ENCODE measurements at regions not wholly inside any gene's neighbourhood (a gene's known extent, or its start where the extent isn't known, plus 50 kb on each side); places are given as distances from the start of the nearest gene placed in this dataset.

DNA sequence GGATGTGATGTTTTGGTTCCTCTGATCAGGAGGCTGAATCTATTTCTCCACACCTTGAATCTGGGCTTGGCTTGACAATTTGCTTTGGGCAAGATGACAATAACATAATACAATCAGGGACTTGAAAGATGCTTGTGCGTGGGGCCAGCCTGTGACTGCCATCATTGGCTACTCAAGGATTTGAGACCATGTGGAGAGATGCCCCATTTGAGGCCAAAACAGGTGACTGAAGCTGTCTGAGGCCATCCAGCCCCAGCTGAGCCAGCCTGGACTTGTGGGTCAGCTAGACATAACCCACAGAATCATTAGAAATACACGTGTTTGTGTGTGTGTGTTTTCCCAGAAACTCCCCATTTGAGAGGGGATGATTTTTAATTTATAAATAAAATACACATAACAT is 421.5 kb downstream of the PTPRU start:
- no peak overlapping the region for H3K4me2 ChIP-seq (ENCODE audit: low read length)
- H3K79me2 ChIP-seq (replicated peaks; ENCODE audit: insufficient read depth, low read length) = no peaks in the 10 kb centered on the region
- no peaks in the 10 kb centered on the region for H3K9me3 ChIP-seq (ENCODE audit: low read length)
- no peaks in the 10 kb centered on the region for H3K36me3 ChIP-seq (ENCODE audit: insufficient read depth, low read length)
- TF ChIP-seq RAD21 (conservative IDR thresholded peaks at IDR 0.05) (no peak), SMC3 (conservative IDR thresholded peaks at IDR 0.05; ENCODE audit: poor library complexity) (no peak), EP300 (conservative IDR thresholded peaks at IDR 0.05; ENCODE audit: poor library complexity, severe bottlenecking) (no peak), EZH2 (IDR thresholded peaks at IDR 0.05; ENCODE audit: borderline replicate concordance, insufficient read depth, low read length, poor library complexity, severe bottlenecking) (no peak), MXI1 (conservative IDR thresholded peaks at IDR 0.05; ENCODE audit: poor library complexity, severe bottlenecking) (no peak), TAF1 (IDR thresholded peaks at IDR 0.05; ENCODE audit: low read depth) (no peak), POLR2AphosphoS5 (IDR thresholded peaks at IDR 0.05) (no peak)
- TF ChIP-seq, protein P1, sequence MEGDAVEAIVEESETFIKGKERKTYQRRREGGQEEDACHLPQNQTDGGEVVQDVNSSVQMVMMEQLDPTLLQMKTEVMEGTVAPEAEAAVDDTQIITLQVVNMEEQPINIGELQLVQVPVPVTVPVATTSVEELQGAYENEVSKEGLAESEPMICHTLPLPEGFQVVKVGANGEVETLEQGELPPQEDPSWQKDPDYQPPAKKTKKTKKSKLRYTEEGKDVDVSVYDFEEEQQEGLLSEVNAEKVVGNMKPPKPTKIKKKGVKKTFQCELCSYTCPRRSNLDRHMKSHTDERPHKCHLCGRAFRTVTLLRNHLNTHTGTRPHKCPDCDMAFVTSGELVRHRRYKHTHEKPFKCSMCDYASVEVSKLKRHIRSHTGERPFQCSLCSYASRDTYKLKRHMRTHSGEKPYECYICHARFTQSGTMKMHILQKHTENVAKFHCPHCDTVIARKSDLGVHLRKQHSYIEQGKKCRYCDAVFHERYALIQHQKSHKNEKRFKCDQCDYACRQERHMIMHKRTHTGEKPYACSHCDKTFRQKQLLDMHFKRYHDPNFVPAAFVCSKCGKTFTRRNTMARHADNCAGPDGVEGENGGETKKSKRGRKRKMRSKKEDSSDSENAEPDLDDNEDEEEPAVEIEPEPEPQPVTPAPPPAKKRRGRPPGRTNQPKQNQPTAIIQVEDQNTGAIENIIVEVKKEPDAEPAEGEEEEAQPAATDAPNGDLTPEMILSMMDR (IDR thresholded peaks at IDR 0.05; ENCODE audit: poor library complexity, severe bottlenecking) = no peak
- TF ChIP-seq, protein P2, sequence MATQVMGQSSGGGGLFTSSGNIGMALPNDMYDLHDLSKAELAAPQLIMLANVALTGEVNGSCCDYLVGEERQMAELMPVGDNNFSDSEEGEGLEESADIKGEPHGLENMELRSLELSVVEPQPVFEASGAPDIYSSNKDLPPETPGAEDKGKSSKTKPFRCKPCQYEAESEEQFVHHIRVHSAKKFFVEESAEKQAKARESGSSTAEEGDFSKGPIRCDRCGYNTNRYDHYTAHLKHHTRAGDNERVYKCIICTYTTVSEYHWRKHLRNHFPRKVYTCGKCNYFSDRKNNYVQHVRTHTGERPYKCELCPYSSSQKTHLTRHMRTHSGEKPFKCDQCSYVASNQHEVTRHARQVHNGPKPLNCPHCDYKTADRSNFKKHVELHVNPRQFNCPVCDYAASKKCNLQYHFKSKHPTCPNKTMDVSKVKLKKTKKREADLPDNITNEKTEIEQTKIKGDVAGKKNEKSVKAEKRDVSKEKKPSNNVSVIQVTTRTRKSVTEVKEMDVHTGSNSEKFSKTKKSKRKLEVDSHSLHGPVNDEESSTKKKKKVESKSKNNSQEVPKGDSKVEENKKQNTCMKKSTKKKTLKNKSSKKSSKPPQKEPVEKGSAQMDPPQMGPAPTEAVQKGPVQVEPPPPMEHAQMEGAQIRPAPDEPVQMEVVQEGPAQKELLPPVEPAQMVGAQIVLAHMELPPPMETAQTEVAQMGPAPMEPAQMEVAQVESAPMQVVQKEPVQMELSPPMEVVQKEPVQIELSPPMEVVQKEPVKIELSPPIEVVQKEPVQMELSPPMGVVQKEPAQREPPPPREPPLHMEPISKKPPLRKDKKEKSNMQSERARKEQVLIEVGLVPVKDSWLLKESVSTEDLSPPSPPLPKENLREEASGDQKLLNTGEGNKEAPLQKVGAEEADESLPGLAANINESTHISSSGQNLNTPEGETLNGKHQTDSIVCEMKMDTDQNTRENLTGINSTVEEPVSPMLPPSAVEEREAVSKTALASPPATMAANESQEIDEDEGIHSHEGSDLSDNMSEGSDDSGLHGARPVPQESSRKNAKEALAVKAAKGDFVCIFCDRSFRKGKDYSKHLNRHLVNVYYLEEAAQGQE (IDR thresholded peaks at IDR 0.05; ENCODE audit: borderline replicate concordance) = no peak
- no peaks in the 10 kb centered on the region for H4K20me1 ChIP-seq (ENCODE audit: insufficient read depth)
- H3K27ac ChIP-seq (ENCODE audit: low read length) = no peak overlapping the region
- H3K9ac ChIP-seq (ENCODE audit: low read length) = no peak overlapping the region
- H2AFZ ChIP-seq (ENCODE audit: low read depth, low read length) = no peak overlapping the region
- no peaks in the 10 kb centered on the region for H3K27me3 ChIP-seq (ENCODE audit: insufficient read depth, low read depth, low read length)
- H3K9me2 ChIP-seq (ENCODE audit: insufficient read depth, low read length) = no peaks in the 10 kb centered on the region
- H3F3A ChIP-seq (ENCODE audit: insufficient read depth, low read length, poor library complexity, severe bottlenecking) = no peaks in the 10 kb centered on the region
- H3K4me3 ChIP-seq (ENCODE audit: low read length) = no peak overlapping the region

DNA sequence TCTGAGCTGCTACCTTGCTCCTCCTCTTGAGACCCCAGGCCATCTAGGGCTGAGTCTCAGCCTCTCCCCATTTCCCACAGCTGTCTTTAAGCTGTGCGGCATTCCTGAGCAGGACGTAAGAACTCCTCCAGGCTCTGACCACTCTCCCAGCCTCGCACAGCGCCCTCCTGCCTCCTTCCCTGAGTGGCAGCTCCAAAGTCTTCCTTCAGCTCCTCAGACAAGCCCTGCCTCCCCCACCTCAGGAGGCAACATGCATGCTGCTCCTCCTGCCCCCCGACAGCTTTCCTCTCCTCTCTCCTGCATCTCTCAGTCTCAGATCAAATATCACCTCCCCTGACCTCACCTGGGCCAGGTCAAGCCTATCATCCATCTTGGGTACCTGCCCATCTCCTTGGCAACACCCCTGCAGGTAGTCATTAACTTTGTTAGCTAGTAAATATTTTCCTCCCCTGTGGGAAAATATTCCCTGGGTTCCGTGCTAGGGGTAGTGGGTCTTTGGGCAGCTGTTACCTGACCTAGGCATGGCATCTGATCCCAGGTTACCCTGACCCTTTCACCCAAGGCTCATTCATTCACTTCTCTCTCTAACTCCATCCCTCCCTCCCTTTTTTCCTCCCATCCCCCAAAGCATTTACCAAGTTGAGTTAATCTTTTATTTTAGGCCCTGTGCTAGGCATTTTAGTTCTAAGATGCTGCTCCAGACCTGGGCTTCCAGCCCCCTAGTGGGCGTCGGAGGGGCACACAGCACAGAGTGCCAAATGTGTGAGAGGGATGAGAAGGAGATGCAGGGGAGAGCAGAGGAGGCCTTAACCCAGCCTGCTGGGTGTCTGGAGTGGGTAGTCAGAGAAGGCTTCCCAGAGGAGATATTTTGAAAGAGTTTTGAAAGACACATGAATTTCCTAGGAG is 419.9 kb downstream of the PTPRU start:
- no peaks in the 10 kb centered on the region for H3K9me3 ChIP-seq (ENCODE audit: low read length)
- no peak overlapping the region for H3K9ac ChIP-seq (ENCODE audit: low read length)
- H3K4me3 ChIP-seq (ENCODE audit: low read length) = no peak overlapping the region
- no peaks in the 10 kb centered on the region for H3F3A ChIP-seq (ENCODE audit: insufficient read depth, low read length, poor library complexity, severe bottlenecking)
- H3K4me2 ChIP-seq (ENCODE audit: low read length) = no peak overlapping the region
- no peaks in the 10 kb centered on the region for H4K20me1 ChIP-seq (ENCODE audit: insufficient read depth)
- H3K79me2 ChIP-seq (replicated peaks; ENCODE audit: insufficient read depth, low read length) = no peaks in the 10 kb centered on the region
- no peak overlapping the region for H3K27ac ChIP-seq (ENCODE audit: low read length)
- no peaks in the 10 kb centered on the region for H3K27me3 ChIP-seq (ENCODE audit: insufficient read depth, low read depth, low read length)
- H3K36me3 ChIP-seq (ENCODE audit: insufficient read depth, low read length) = no peaks in the 10 kb centered on the region
- H3K9me2 ChIP-seq (ENCODE audit: insufficient read depth, low read length) = no peaks in the 10 kb centered on the region
- H2AFZ ChIP-seq (ENCODE audit: low read depth, low read length) = no peak overlapping the region
- TF ChIP-seq EZH2 (IDR thresholded peaks at IDR 0.05; ENCODE audit: borderline replicate concordance, insufficient read depth, low read length, poor library complexity, severe bottlenecking) = no peak
- TF ChIP-seq, protein P2 (IDR thresholded peaks at IDR 0.05; ENCODE audit: borderline replicate concordance) = no peak
- no peak for TF ChIP-seq RAD21 (conservative IDR thresholded peaks at IDR 0.05)
- no peak for TF ChIP-seq POLR2AphosphoS5 (IDR thresholded peaks at IDR 0.05)
- TF ChIP-seq, protein P1 (IDR thresholded peaks at IDR 0.05; ENCODE audit: poor library complexity, severe bottlenecking) = peak; percentile 23
- TF ChIP-seq SMC3 (conservative IDR thresholded peaks at IDR 0.05; ENCODE audit: poor library complexity) = no peak

All from neural cell (in vitro differentiated cells).